Osteoblast (primary cell): ENCODE measurements at regions not wholly inside any gene's neighbourhood (a gene's known extent, or its start where the extent isn't known, plus 50 kb on each side); places are given as distances from the start of the nearest gene placed in this dataset.

Experiments used
- DNase-seq: peaks from one replicate; pipeline ENCODE4 v3.0.0; 2011; ENCODE audit warnings: low spot score, mixed read lengths; ENCODE audit not compliant: insufficient read length; ENCODE audit errors: missing footprints
- H2AFZ ChIP-seq: 2 replicates; pipeline ENCODE4 v1.6.0; 2011; ENCODE audit warnings: mild to moderate bottlenecking, low read length
- H3K27ac ChIP-seq: 2 replicates; pipeline ENCODE4 v1.5.1; 2011; ENCODE audit warnings: mild to moderate bottlenecking, low read depth, low read length, moderate library complexity
- H3K27me3 ChIP-seq: 2 replicates; pipeline ENCODE4 v1.6.0; 2012; ENCODE audit warnings: mild to moderate bottlenecking, control low read depth, inconsistent platforms, low read length, moderate library complexity; ENCODE audit not compliant: insufficient read depth
- H3K36me3 ChIP-seq: 2 replicates; pipeline ENCODE4 v1.5.1; 2011; ENCODE audit warnings: mild to moderate bottlenecking, low read length, control low read depth, moderate library complexity; ENCODE audit not compliant: insufficient read depth
- H3K4me1 ChIP-seq: 2 replicates; pipeline ENCODE4 v1.5.1; 2011; ENCODE audit warnings: mild to moderate bottlenecking, low read length, control low read depth, moderate library complexity; ENCODE audit not compliant: insufficient read depth
- H3K4me2 ChIP-seq: 2 replicates; pipeline ENCODE4 v1.6.0; 2011; ENCODE audit warnings: mild to moderate bottlenecking, low read length; ENCODE audit not compliant: insufficient read depth
- H3K4me3 ChIP-seq: fragments of 200-600 bp; sonication (generic); 3 replicates; pipeline ENCODE4 v1.5.1; 2012; ENCODE audit warnings: mild to moderate bottlenecking, low read length, inconsistent platforms; ENCODE audit not compliant: insufficient read depth
- H3K79me2 ChIP-seq: 2 replicates; pipeline ENCODE4 v1.6.0; 2012; ENCODE audit warnings: mild to moderate bottlenecking, low read length, control low read depth, inconsistent platforms; ENCODE audit not compliant: insufficient read depth
- H3K9me3 ChIP-seq: 2 replicates; pipeline ENCODE4 v1.5.1; 2011; ENCODE audit warnings: low read depth, low read length, control low read depth
- H4K20me1 ChIP-seq: 2 replicates; pipeline ENCODE4 v1.6.0; 2012; ENCODE audit warnings: mild to moderate bottlenecking, low read length, control low read depth; ENCODE audit not compliant: insufficient read depth
- CTCF ChIP-seq: IDR thresholded peaks from 2 replicates; pipeline ENCODE4 v1.5.1; 2011; ENCODE audit warnings: mild to moderate bottlenecking, low read depth, low read length, moderate library complexity; ENCODE audit errors: extremely low read depth

GRCh38 chr3:113136544-113136943, 74.8 kb upstream of the BOC start:
- Histone ChIP-seq H3K36me3 (no peaks in the 10 kb centered on the region), H3K79me2 (no peaks in the 10 kb centered on the region), H2AFZ (no peak overlapping the region), H3K4me1 (no peaks in the 10 kb centered on the region), H3K9me3 (no peaks in the 10 kb centered on the region), H3K27ac (no peak overlapping the region), H4K20me1 (no peaks in the 10 kb centered on the region), H3K4me3 (no peak overlapping the region), H3K27me3 (no peaks in the 10 kb centered on the region), H3K4me2 (no peak overlapping the region)
- TF ChIP-seq CTCF, result no peak
- DNase-seq, result no peak

- DNase-seq, result no peak
- no peak for TF ChIP-seq CTCF
- Histone ChIP-seq H3K4me2 (no peak overlapping the region), H3K79me2 (no peaks in the 10 kb centered on the region), H4K20me1 (no peaks in the 10 kb centered on the region), H3K9me3 (no peaks in the 10 kb centered on the region), H2AFZ (no peak overlapping the region), H3K27ac (no peak overlapping the region), H3K36me3 (no peaks in the 10 kb centered on the region), H3K4me3 (no peak overlapping the region), H3K4me1 (no peaks in the 10 kb centered on the region), H3K27me3 (peaks cover 2% of the 10 kb centered on the region)
Measured at GRCh38 chr3:113138839-113139743, 72.3 kb upstream of the BOC start.

- no peak overlapping the region for H2AFZ ChIP-seq
- no peaks in the 10 kb centered on the region for H4K20me1 ChIP-seq
- DNase-seq, result no peak
Measured at GRCh38 chr3:113140876-113141275, 70.5 kb upstream of the BOC start.

More at GRCh38 chr3:113140876-113141275, 70.5 kb upstream of the BOC start:
- Histone ChIP-seq H3K79me2 (no peaks in the 10 kb centered on the region), H3K4me2 (no peak overlapping the region), H3K27me3 (peaks cover 7% of the 10 kb centered on the region), H3K27ac (no peak overlapping the region), H3K36me3 (no peaks in the 10 kb centered on the region), H3K9me3 (no peaks in the 10 kb centered on the region), H3K4me3 (no peak overlapping the region), H3K4me1 (no peaks in the 10 kb centered on the region)
- TF ChIP-seq CTCF, result no peak
